ENCODE measurements at regions not wholly inside any gene's neighbourhood (a gene's known extent, or its start where the extent isn't known, plus 50 kb on each side); places are given as distances from the start of the nearest gene placed in this dataset.

DNA sequence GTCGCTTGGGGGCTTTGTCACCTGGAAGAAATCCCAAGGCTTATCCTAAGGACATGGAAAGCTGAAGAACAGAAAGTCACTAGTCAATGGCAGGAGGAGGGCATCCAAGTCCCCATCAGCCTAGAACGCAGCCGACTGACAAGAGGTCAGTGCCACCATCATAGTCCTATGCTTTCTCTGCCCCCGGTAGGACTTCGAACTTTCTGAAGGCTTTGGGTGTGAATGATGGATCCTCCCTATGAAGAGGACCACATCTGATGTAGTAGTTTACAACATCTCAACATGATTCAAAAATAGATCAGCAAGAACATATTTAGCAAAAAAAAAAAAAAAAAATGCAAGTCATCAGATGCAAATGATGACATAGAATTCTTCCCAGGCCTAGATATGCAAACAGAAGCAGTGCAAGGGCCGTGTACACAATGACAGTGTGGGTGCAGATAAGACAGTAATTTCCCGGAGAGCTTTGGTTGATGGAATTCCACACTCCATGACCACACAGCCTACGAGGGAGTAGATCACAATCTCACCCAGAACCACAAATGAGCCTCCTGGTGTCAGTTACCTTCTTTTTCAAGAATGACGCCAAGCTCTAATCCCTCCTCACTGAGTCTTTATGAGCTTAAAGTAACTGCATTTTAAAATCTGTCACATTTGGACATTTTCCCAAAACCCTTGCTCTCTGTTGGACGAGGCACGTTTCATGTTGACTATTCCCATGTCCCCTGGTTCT lies 88.2 kb downstream of the PSMG1 start:
- no peaks in the 10 kb centered on the region for H4K20me1 ChIP-seq (ENCODE audit: insufficient read depth, poor library complexity, severe bottlenecking)
- H3K36me3 ChIP-seq (replicated peaks; ENCODE audit: insufficient read depth, low read depth), result no peaks in the 10 kb centered on the region
- H2AFZ ChIP-seq, result no peak overlapping the region
- no peaks in the 10 kb centered on the region for H3K9me2 ChIP-seq (replicated peaks; ENCODE audit: insufficient read depth)
- H3K4me1 ChIP-seq (ENCODE audit: insufficient read depth), result peaks cover 27% of the 10 kb centered on the region
- TF ChIP-seq EZH2 (IDR thresholded peaks at IDR 0.05; ENCODE audit: borderline replicate concordance), result no peak
- no peak for TF ChIP-seq EZH2phosphoT487 (IDR thresholded peaks at IDR 0.05; ENCODE audit: low read depth, severe bottlenecking, unreplicated experiment)
- TF ChIP-seq, protein P1, sequence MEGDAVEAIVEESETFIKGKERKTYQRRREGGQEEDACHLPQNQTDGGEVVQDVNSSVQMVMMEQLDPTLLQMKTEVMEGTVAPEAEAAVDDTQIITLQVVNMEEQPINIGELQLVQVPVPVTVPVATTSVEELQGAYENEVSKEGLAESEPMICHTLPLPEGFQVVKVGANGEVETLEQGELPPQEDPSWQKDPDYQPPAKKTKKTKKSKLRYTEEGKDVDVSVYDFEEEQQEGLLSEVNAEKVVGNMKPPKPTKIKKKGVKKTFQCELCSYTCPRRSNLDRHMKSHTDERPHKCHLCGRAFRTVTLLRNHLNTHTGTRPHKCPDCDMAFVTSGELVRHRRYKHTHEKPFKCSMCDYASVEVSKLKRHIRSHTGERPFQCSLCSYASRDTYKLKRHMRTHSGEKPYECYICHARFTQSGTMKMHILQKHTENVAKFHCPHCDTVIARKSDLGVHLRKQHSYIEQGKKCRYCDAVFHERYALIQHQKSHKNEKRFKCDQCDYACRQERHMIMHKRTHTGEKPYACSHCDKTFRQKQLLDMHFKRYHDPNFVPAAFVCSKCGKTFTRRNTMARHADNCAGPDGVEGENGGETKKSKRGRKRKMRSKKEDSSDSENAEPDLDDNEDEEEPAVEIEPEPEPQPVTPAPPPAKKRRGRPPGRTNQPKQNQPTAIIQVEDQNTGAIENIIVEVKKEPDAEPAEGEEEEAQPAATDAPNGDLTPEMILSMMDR (IDR thresholded peaks at IDR 0.05; ENCODE audit: poor library complexity), result no peak
- no peaks in the 10 kb centered on the region for H3K27me3 ChIP-seq
- 53% methylated on average over 11 of the region's 11 CpGs for WGBS (ENCODE audit: low lambda C conversion rate, missing lambda C conversion rate)
- peak; percentile 81 for DNase-seq (ENCODE audit: low spot score)
- H3K4me3 ChIP-seq, result no peak overlapping the region
- no peaks in the 10 kb centered on the region for H3K79me2 ChIP-seq
- H3K27ac ChIP-seq, result peak overlapping the region; percentile 93
- H3K9me3 ChIP-seq (ENCODE audit: low read depth), result no peaks in the 10 kb centered on the region
- no peak overlapping the region for H3K4me2 ChIP-seq

- no peaks in the 10 kb centered on the region for H3K79me2 ChIP-seq
- H3K27ac ChIP-seq, result peak overlapping the region; percentile 81
- H3K4me1 ChIP-seq (ENCODE audit: insufficient read depth), result peaks cover 27% of the 10 kb centered on the region
- H3K27me3 ChIP-seq, result no peaks in the 10 kb centered on the region
- H2AFZ ChIP-seq, result no peak overlapping the region
- TF ChIP-seq EZH2 (IDR thresholded peaks at IDR 0.05; ENCODE audit: borderline replicate concordance), result no peak
- no peak for TF ChIP-seq EZH2phosphoT487 (IDR thresholded peaks at IDR 0.05; ENCODE audit: low read depth, severe bottlenecking, unreplicated experiment)
- TF ChIP-seq, protein P1 (IDR thresholded peaks at IDR 0.05; ENCODE audit: poor library complexity), result no peak
- H3K4me3 ChIP-seq, result no peak overlapping the region
- H3K9me3 ChIP-seq (ENCODE audit: low read depth), result no peaks in the 10 kb centered on the region
- no peaks in the 10 kb centered on the region for H3K9me2 ChIP-seq (replicated peaks; ENCODE audit: insufficient read depth)
- H4K20me1 ChIP-seq (ENCODE audit: insufficient read depth, poor library complexity, severe bottlenecking), result no peaks in the 10 kb centered on the region
- WGBS (ENCODE audit: low lambda C conversion rate, missing lambda C conversion rate), result 86% methylated on average over 11 of the region's 11 CpGs
- no peak for DNase-seq (ENCODE audit: low spot score)
- no peaks in the 10 kb centered on the region for H3K36me3 ChIP-seq (replicated peaks; ENCODE audit: insufficient read depth, low read depth)
- no peak overlapping the region for H3K4me2 ChIP-seq
Measured at GRCh38 chr21:39094087-39094780, 89.0 kb downstream of the PSMG1 start.

DNA sequence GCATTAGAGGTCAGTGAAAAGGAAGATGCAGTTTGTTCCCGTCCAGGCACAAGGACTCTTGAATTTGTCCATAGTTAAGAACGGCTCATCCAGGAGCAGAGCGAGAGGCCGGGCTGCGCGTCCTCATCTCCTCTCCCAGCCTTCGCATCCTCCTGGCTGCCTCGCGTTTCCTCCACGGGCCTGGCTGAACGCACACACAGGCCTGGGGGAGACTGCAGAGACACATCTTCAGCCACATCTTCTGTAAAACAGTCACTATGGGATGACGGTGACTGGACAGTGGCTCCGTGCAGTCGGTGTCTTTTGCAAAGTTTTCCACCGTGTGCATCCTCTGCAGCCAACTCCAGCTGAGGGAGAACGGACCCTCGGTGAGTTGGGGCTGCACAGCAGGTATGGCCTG lies 89.7 kb downstream of the PSMG1 start:
- H3K27me3 ChIP-seq, result no peaks in the 10 kb centered on the region
- no peak overlapping the region for H3K4me3 ChIP-seq
- no peak overlapping the region for H2AFZ ChIP-seq
- no peak for DNase-seq (ENCODE audit: low spot score)
- no peaks in the 10 kb centered on the region for H3K79me2 ChIP-seq
- no peaks in the 10 kb centered on the region for H3K36me3 ChIP-seq (replicated peaks; ENCODE audit: insufficient read depth, low read depth)
- 93% methylated on average over 17 of the region's 17 CpGs for WGBS (ENCODE audit: low lambda C conversion rate, missing lambda C conversion rate)
- H3K9me3 ChIP-seq (ENCODE audit: low read depth), result no peaks in the 10 kb centered on the region
- H4K20me1 ChIP-seq (ENCODE audit: insufficient read depth, poor library complexity, severe bottlenecking), result no peaks in the 10 kb centered on the region
- H3K27ac ChIP-seq, result no peak overlapping the region
- H3K4me2 ChIP-seq, result no peak overlapping the region
- TF ChIP-seq EZH2phosphoT487 (IDR thresholded peaks at IDR 0.05; ENCODE audit: low read depth, severe bottlenecking, unreplicated experiment), result no peak
- H3K4me1 ChIP-seq (ENCODE audit: insufficient read depth), result peaks cover 22% of the 10 kb centered on the region
- H3K9me2 ChIP-seq (replicated peaks; ENCODE audit: insufficient read depth), result no peaks in the 10 kb centered on the region

- TF ChIP-seq EZH2phosphoT487 (IDR thresholded peaks at IDR 0.05; ENCODE audit: low read depth, severe bottlenecking, unreplicated experiment) (no peak), EZH2 (IDR thresholded peaks at IDR 0.05; ENCODE audit: borderline replicate concordance) (no peak)
- TF ChIP-seq, protein P1 (IDR thresholded peaks at IDR 0.05; ENCODE audit: poor library complexity), result no peak
- H3K27me3 ChIP-seq, result no peaks in the 10 kb centered on the region
- 77% methylated on average over 9 of the region's 9 CpGs for WGBS (ENCODE audit: low lambda C conversion rate, missing lambda C conversion rate)
- no peaks in the 10 kb centered on the region for H4K20me1 ChIP-seq (ENCODE audit: insufficient read depth, poor library complexity, severe bottlenecking)
- H3K4me1 ChIP-seq (ENCODE audit: insufficient read depth), result no peaks in the 10 kb centered on the region
- DNase-seq (ENCODE audit: low spot score), result no peak
- no peaks in the 10 kb centered on the region for H3K9me3 ChIP-seq (ENCODE audit: low read depth)
- no peaks in the 10 kb centered on the region for H3K79me2 ChIP-seq
- no peak overlapping the region for H3K4me2 ChIP-seq
- H3K4me3 ChIP-seq, result no peak overlapping the region
- H2AFZ ChIP-seq, result no peak overlapping the region
- H3K36me3 ChIP-seq (replicated peaks; ENCODE audit: insufficient read depth, low read depth), result no peaks in the 10 kb centered on the region
- H3K27ac ChIP-seq, result peak overlapping the region; percentile 26
- H3K9me2 ChIP-seq (replicated peaks; ENCODE audit: insufficient read depth), result no peaks in the 10 kb centered on the region
Measured at GRCh38 chr21:39088831-39089380, 94.3 kb downstream of the PSMG1 start.
